HEK293T (cell line): ENCODE measurements at regions not wholly inside any gene's neighbourhood (a gene's known extent, or its start where the extent isn't known, plus 50 kb on each side); places are given as distances from the start of the nearest gene placed in this dataset.

Experiments
- ARNT ChIP-seq: fragments of 450-650 bp; IDR thresholded peaks from 2 replicates; pipeline ENCODE4 v1.6.1; 2017; ENCODE audit warnings: mild to moderate bottlenecking
- BHLHE40 ChIP-seq: fragments of 450-650 bp; IDR thresholded peaks from 2 replicates; pipeline ENCODE4 v1.6.1; 2016; ENCODE audit warnings: mild to moderate bottlenecking, moderate library complexity, borderline replicate concordance
- CTBP1 ChIP-seq: fragments of 450-650 bp; IDR thresholded peaks from 2 replicates; pipeline ENCODE4 v1.6.1; 2016; ENCODE audit warnings: borderline replicate concordance
- ELF4 ChIP-seq: fragments of 450-650 bp; IDR thresholded peaks from 2 replicates; pipeline ENCODE4 v1.6.1; 2017; ENCODE audit warnings: antibody characterized with exemption
- FOXA1 ChIP-seq: fragments of 450-650 bp; IDR thresholded peaks from 2 replicates; pipeline ENCODE4 v1.6.1; 2016; ENCODE audit warnings: mild to moderate bottlenecking
- FOXK2 ChIP-seq: fragments of 450-650 bp; IDR thresholded peaks from 2 replicates; pipeline ENCODE4 v1.6.1; 2016; ENCODE audit warnings: mild to moderate bottlenecking
- FOXM1 ChIP-seq: fragments of 450-650 bp; IDR thresholded peaks from 2 replicates; pipeline ENCODE4 v1.6.1; 2017; ENCODE audit warnings: mild to moderate bottlenecking, borderline replicate concordance
- HDGF ChIP-seq: fragments of 450-650 bp; IDR thresholded peaks from 2 replicates; pipeline ENCODE4 v1.6.1; 2017; ENCODE audit warnings: antibody characterized with exemption, borderline replicate concordance
- NFRKB ChIP-seq: fragments of 450-650 bp; IDR thresholded peaks from 2 replicates; pipeline ENCODE4 v1.6.1; 2016; ENCODE audit warnings: mild to moderate bottlenecking, moderate library complexity
- SP1 ChIP-seq: fragments of 450-650 bp; IDR thresholded peaks from 2 replicates; pipeline ENCODE4 v1.6.1; 2017
- SUZ12 ChIP-seq: fragments of 450-650 bp; IDR thresholded peaks from 2 replicates; pipeline ENCODE4 v1.6.1; 2016; ENCODE audit warnings: mild to moderate bottlenecking
- TARDBP ChIP-seq: fragments of 450-650 bp; IDR thresholded peaks from 2 replicates; pipeline ENCODE4 v1.6.1; 2016
- ZNF384 ChIP-seq: fragments of 450-650 bp; IDR thresholded peaks from 2 replicates; pipeline ENCODE4 v1.6.1; 2016
- TF ChIP-seq, protein P1 (sequence below): fragments of 450-650 bp; IDR thresholded peaks from 2 replicates; pipeline ENCODE4 v1.6.1; 2016

DNA sequence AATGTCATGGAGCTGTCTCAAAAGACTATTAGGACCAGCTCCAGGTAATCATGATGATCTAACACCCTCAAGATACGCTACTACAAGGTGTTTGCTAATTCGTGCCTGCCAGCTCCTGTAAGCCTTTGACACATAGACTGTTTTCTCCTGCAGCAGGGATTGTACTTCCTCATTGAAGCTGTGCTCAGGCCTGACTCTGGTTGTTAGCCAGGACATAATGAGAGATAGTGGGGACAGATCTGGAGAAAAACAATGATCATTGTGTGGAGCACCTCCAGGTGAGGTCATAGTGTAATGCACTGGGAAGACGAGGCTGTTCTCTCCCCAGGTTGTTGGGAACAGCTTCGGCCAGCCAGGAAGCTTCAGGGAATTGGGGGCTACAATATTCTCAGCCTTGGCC is 94.6 kb downstream of the SETD4 start:
- TF ChIP-seq SP1 = no peak
- no peak for TF ChIP-seq FOXM1
- TF ChIP-seq TARDBP = no peak
- no peak for TF ChIP-seq FOXA1
- no peak for TF ChIP-seq ZNF384
- no peak for TF ChIP-seq HDGF
- TF ChIP-seq SUZ12 = no peak
- no peak for TF ChIP-seq NFRKB
- TF ChIP-seq BHLHE40 = no peak
- no peak for TF ChIP-seq ELF4
- no peak for TF ChIP-seq ARNT
- no peak for TF ChIP-seq FOXK2
- TF ChIP-seq, protein P1, sequence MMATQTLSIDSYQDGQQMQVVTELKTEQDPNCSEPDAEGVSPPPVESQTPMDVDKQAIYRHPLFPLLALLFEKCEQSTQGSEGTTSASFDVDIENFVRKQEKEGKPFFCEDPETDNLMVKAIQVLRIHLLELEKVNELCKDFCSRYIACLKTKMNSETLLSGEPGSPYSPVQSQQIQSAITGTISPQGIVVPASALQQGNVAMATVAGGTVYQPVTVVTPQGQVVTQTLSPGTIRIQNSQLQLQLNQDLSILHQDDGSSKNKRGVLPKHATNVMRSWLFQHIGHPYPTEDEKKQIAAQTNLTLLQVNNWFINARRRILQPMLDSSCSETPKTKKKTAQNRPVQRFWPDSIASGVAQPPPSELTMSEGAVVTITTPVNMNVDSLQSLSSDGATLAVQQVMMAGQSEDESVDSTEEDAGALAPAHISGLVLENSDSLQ = no peak
- no peak for TF ChIP-seq CTBP1
